SIG-M5 treated with dmso at 0.1 percent for 504 hours (cell line): ENCODE measurements at regions not wholly inside any gene's neighbourhood (a gene's known extent, or its start where the extent isn't known, plus 50 kb on each side); places are given as distances from the start of the nearest gene placed in this dataset.

ENCODE experiments used
- DNase-seq: peaks from one replicate; lab custom pipeline; 2025; ENCODE audit not compliant: unreplicated experiment; lab: John Stamatoyannopoulos, UW

DNA sequence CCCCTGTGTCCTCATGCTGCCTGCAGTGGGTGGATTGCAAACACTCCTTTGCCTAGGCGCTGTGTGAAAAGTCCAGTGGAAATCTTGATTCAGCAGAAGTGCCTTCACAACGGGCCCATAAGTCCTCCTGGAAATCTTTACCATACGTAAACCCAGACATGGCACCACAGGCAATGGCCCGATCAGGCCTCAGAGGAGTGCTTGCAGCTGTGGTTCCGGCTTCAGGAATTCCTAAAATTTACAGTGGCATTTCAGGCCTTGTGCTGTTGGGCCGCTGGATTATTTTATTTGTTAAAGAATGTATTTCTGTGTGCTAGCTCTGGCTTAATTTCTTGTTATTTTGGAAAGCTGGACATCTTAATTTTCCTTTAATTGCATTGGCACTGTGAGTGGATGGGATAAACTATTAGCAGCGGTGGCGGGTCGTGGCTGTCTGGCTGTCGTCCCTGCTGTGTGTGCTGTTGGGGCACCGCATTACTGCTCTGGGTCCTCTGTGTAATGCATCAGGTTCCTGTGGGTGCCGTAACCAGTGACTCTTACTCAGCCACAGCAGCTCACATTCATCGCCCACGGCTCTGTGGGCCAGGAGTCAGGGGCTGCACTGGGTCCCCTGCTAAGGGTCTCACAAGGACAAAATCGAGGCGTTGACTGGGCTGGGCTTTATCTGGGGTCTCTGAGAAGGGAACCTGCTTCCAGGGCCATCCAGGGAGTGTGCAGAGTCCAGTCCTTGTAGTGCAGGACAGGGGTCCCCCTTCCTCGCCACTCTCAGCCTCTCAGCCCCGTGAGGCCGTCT is 73.1 kb downstream of the RTP5 start:
- no peak for DNase-seq

DNA sequence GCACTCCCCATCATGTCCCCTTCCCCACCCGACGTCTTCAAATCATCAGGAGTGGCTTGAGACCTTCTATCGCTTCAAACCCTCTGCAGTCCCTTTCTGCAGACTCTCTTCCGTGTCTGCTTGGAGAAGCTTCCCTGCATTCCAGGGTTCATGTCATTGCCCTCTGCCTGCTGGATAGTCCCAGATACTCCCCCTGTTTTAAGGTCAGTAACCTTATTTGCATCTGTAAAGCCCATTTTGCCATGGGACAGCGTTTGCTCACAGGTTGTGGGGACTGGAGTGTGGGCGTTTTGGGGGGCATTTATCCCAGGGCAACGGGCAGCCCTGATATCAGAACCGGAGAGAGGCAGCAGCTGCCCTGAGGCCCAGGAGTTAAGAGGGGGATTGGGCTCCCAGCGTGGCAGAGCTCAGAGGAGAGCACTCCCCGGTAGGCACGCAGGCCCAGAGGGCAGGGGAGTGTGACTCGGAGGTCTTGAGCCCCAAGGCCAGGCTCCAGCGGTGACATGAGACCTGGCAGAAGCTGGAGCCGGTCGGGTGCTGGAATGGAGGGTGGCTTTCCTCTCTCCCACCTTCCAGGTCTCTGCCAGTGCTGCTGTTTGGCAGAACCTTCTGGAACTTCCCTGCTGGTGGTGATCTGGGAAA is 73.8 kb downstream of the RTP5 start:
- no peak for DNase-seq

DNA sequence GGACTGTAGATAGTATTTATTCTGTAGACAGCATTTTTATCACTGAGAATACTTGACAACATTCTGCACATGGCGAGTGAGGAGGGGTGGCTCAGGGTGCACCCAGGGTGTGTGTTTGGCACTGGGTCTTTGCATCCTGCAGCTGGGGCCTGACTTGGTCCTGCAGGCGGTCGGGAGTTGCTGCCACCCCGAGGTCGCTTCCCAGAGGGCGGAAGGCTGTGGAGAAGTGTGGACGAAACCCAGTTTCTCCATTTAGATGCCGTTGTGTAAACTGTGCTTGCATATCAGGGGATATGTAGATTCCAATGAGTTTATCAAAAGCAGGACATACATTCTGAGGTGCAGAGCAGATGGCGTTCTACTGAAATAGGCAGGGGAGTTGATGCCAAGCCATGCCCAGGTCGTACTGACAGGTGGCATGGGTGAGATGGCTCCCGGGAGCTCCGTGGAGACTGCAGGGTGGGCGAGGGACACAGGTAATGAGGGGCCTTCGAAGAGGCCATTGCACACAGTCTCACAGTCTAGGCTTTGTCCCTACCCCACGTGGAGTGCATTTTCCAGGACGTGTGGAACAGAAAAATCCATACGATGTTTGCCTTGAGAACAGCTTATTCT is 74.5 kb downstream of the RTP5 start:
- DNase-seq, result no peak

DNA sequence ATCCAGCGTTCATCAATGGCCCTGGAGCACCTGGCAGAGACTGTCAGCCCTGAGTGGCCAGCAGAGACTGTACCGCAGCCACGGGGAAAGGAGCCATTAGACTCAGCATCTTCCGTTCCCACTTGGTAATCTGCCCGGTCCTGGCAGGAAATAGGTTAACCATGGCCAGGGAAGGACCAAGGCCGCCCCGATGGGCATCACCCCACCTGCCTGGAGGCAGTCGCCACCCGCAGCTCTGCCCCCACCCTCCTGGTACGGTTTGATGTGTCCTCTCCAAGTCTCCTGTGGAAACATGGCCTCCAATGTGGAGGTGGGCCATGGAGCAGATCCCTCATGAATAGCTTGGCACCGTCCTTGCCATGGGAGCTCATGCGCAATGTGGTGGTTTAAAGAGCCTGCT is 75.3 kb downstream of the RTP5 start:
- no peak for DNase-seq

DNA sequence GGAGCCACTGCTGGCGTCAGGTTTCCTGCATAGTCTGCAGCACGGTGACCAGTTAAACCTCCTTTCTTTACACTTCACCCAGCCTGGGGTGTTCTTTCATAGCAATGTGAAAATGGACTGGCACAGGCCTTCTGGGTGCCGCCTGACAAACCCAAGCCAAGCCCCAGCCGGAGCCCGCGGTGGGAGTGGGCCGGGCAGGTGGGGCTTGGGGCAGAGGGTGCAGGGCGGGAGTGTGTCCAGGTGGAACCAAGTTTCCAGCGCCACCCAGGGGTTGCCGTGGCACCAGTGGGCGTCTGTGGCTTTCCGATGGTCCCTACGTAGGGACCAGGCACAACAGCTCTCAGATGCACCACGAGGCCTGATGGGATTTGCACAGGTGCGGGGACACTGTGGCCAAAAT is 75.8 kb downstream of the RTP5 start:
- DNase-seq, result no peak

DNA sequence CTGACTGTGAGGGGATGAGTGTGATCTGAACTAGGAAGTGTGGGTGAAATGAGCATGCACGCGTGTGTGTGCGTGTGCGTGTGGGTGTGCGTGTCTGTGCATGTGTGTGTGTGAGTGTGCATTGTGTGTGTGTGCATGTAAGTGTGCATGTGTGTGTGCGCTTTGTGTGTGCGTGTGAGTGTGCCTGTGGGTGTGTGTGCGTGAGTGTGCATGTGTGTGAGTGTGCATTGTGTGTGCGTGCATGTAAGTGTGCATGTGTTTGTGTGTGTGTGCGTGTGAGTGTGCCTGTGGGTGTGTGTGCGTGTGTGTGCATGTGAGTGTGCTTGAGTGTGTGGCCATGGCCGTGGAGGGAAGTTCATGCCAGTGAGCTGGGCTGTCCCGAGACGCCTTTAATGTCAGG is 76.3 kb downstream of the RTP5 start:
- DNase-seq, result no peak

DNA sequence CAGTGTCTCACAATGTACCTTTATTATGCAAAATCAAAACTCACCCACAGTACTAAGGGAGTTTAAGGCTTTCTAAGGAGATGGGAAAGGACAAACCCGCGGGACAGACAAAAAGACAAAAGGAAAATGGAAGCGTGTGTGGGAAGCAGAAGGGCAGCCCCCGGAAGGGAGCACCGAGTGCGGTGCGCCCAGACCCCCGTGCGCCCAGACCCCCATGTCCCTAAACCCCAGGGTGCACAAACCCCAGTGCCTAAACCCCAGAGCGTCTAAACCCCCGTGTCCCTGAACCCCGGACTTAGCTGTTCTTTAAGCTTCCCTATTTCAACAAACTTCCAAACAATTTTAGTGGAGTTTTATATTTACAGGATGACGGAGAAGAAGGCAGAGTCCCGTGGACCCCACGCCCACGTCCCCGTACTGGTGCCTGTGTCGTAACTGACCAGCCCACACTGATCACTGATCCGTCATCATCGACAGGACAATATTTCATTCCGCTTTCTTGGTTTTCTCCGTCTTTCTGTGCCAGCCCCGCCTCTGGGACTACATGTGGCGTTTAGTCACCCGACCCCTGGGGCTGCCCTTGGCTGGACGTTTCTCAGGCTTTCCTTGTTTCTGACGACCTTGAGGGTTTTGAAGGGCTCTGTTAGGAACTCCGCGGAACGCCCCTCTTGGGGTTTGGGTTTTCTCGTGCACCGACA is 76.9 kb downstream of the RTP5 start:
- no peak for DNase-seq

DNA sequence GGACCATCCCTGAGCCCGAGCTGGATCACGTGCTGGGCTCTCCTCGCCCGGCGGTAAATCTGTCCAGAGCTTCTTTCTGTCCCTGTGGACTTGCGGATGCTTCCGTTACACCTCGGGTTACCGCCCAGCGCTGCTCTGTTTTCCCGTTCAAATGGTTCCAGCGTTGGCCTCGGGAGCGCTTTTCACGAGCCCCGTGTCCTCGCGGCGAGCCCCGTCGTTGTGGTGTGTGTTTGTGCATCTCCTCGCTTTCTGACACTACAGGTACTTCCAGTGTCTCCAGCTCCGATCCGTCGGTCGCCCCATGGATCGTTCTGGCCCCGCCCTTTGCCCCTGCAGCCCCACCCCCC is 77.4 kb downstream of the RTP5 start:
- DNase-seq, result no peak

DNA sequence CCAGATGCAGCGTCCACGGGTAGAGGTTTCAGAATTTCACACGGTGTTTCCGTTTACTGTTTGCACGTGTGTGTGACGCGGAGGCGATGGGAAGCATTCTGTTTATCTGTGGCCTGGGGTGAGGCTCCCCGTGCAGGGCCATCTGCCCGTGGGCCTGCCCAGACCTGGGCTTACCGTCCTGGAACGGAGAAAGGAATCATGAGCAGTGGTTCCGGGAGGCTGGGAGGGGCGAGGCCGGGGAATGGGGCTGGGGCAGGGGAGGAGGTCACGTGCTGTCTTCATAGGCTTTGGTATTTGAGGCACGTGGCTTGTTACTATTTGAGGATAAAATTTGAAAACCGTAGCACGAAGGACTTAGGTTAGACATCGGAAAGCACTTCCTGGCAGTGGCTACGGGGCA is 77.9 kb downstream of the RTP5 start:
- DNase-seq, result no peak

DNA sequence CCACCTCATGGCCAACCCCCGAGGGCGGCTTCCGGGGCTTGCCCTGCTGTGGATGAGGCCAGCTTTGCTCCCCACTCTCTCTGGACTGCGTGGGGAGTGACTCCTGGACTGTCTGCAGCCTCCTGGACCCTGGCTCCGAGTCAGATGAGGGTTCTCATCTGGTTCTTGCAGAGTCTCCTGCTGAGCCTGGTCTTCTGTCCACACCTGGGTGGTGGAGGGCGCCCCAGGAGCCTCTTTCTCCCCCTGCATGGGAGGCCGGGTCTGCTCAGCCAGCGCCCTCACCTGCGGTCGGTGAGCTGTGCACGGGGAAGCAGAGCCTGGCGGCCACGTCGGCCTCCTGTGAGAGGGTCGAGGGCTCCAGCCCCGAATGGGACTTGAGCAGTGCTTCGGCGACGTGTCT is 78.3 kb downstream of the RTP5 start:
- DNase-seq, result no peak

DNA sequence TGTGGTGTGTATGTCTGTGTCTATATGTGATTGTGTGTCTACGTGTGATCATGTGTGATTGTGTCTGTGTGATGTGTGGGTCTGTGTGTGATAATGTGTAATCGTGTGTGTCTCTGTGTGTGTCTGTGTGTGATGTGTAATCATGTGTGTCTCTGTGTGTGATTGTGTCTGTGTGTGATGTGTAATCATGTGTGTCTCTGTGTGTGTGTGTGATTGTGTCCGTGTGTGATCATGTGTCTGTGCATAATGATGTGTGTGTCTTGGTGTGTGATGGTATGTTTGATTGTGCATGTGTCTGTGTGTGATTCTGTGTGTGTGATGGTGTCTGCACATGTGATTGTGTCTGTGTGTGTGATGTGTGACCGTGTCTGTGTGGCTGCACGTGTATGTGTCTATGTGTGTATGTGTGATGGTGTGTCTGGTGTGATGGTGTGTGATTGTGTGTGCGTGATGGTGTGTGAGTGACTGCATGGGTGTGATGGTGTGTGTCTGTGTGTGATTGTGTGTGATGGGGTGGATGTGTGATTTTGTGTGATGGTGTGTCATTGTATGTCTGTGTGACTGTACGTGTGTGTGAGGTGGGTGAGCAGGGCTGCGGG is 78.9 kb downstream of the RTP5 start:
- DNase-seq, result no peak

DNA sequence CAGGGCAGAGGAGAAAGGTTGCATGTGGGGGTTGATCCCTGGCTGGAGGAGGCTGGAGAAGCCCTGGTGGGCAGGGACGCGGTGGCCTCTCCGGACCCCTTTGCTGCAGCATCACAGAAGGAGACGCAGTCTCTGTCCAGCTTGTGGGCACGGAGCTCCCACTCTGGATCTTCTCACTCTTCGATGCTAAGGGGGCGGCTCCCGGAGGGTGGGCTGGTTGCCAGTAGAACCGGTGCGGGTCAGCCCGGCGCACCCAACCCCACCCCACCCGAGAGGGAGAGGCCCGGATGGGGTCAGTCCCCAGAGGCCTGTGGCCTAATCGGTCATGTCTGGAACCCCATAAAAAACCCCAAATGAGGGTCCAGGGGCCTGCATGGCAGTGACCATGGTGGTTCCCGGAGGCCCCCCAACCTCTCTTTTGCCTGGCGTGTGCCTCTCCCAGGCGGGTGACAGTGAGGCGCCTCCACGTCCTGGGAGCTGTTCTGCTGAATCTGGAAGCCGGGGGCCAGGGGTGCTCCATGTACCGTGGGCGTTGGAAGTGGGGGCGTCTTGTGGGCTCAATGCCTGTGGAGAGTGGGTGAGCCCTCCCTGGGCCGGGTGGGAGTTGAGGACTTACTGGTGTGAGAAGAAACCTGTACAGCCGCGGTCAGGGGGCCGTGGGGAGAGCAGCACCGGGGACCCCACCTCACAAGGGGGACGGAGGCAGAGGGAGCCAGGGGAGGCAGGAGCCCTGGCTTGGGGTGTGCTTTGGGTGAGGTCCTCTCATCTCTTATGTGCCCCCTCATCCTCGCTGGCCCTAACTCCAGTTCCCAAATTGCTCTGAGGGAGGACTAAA is 79.6 kb downstream of the RTP5 start:
- DNase-seq, result no peak

DNA sequence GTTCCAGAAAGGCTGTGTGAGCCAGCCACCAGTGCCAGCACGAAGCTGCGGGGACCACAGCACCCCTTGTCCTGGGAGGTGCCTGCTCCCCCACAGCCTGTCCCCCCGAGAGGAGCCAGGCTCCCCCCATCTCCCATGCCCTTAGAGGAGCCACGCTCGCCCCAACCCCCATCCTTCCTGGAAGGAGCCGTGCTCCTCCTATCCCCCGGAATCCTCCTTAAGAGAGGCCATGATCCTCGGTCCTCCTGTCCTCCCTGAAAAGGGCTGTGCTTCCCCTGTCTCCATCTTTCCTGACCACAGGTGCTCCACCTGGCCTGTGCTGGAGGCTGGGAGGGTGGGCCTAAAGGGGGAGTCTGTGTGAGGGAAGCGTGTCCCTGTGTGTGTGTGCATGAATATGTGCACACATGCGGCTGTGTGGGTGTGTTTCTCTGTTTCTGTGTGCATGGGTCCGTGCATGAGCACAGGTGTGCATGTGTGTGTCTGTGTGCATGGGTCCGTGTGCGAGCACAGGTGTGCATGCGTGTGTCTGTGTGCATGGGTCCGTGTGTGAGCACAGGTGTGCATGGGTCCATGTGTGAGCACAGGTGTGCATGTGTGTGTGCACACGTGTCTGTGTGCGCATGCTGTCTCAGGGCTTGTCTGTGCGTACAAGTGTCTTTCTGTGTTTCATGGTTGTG is 80.3 kb downstream of the RTP5 start:
- DNase-seq, result no peak

DNA sequence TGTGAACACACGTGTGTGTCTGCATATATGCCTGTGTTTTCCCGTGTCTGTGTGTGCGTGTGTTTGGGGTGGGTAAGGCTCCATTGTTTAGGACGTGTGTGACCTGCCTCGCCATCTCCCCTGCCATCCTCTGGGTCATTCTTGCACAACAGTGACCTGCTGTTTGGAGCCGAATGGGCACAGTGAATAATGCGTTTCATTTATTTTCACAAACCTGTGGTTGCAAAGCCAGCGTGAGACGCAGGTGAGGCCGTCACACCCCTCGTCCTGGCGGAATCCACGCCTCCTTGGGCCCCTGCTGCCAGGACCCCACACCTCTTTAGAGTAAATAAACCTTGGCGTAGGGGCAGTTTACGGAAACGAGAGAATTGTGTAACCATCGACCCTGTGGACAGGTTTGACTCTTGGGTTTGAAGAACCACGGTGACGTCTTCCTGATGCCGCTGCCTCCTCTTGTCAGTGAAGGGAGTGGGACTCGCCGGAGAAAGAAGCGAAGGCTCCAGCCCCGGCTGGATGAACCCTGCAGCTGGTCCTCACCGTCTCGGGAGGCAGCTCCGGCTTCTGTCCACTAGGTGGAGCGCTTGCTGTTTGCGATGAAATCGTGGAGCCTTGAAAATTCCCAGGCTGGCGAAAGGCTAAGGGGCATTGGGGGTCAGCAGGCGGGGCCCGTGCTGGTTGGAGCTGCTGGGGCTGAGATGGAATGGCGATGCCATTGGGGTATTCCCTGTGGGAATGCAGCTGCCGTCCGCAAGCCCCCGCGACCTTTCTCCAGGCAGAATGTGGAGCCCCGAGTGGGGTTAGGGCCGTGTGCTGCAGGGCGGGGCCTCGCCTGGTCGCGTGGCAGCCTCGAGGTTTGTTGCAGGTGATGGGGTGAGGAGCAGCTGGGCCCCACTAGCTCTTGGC is 81.1 kb downstream of the RTP5 start:
- DNase-seq, result peak; percentile 27

DNA sequence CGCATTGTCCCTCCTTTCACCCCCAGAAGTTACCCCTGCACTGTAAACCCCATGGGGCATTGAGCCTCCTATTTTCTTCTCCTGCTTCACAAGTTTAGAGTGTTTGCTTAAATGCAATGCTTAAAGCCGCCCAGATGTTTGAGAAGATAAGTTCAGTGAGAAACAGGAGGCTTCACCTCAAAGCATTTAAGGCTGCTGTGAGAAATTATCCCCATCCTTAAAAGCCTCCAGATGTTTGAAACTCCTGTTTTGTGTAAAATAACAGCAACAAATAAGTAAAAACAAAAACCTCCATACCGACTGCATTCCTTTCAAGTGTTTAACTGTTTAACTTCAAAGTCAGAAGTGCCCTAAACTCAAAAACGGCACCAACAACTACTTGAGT is 81.8 kb downstream of the RTP5 start:
- DNase-seq, result no peak

DNA sequence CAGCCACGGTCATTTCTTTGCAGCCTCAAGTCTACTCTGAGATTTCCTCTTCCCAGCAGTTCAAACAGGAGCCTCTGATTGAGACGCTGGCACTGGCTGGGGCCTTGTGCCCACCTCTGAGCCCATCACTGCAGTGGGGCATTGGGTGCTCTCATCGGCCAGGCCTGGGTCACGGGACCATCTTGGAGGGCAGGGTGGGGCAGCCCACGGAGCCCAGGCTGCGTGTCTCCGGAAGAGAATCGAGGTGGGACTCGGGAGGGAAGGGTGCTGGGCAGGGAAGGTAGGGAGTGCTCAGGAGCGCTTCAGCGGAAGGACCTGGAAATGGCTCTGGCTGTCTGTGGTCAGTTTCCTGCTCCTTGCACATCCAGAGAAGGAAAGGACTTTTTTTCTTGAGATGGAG is 82.4 kb downstream of the RTP5 start:
- no peak for DNase-seq

DNA sequence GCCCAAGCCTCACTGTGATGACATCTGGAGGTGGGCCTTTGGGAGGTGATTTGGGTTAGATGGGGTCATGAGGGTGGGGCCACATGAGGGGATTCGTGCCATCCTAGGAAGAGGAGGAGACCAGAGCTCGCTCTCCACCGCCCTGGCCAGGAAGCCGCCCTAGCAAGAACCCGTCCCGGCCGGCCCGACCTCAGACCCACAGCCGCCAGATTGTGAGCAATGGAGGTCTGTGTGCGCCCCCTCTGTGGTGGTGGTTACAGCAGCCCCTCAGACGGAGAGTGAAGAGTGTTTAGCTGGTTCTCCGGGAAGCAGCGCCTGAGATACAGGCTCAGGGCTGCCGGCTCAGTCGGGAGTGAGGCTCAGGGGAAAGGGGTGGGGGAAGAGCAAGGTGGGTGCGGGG is 83.3 kb downstream of the RTP5 start:
- no peak for DNase-seq

DNA sequence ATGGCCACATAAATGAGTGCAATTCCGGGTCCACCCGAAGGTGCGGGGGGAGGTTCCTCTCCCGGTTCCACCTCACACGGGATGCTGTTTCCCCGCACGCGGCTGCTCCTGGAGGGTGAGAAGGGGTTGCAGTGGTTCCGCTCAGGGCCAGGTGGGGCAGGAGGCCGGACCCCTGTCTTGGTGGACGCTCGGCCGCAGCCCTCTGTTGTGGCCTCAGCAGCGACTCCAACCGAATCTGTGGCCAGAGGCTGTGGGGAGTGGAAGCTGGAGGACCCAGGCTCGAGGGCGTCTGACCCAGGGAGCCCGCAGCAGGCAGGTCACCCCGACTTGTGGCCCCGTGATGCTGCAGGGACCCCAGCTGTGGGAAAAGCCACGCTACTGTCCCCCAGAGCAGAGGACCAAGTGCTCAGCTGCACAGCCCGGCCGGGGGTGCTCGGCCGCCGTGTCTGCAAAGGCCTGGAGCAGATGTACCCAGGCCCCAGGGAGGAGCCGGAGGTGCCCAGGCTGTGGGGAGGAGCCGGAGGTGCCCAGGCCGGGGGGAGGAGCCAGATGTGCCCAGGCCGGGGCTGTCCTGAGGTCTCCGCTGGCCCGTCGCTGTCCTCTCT is 83.9 kb downstream of the RTP5 start:
- no peak for DNase-seq
